WTC11 (cell line): ENCODE measurements at regions not wholly inside any gene's neighbourhood (a gene's known extent, or its start where the extent isn't known, plus 50 kb on each side); places are given as distances from the start of the nearest gene placed in this dataset.

Source experiments
- ATAC-seq: fragments of 200-7000 bp; cut with Tn5 transposase; 2 replicates; pipeline ENCODE4 v1.10.0; 2021; ENCODE audit warnings: mild to moderate bottlenecking, moderate library complexity
- CTCF ChIA-PET: fragments of 300-600 bp; sonication (Branson Sonifier 250); formaldehyde crosslinking; loops from one replicate; lab custom pipeline; 2021; ENCODE audit warnings: antibody characterized with exemption; lab: Charles Lee
- POLR2A ChIA-PET: fragments of 350-600 bp; sonication (Branson Sonifier 250); formaldehyde crosslinking; loops from one replicate; lab custom pipeline; 2021; ENCODE audit warnings: antibody characterized with exemption; lab: Charles Lee
- DNase-seq: peaks from one replicate; pipeline ENCODE4 v3.0.0; 2021; ENCODE audit warnings: low spot score
- H3K27ac Mint-ChIP-seq: 2 replicates; pipeline ENCODE4 v1.8.0; 2021; ENCODE audit warnings: mixed read lengths
- H3K27me3 Mint-ChIP-seq: 2 replicates; pipeline ENCODE4 v1.8.0; 2021; ENCODE audit warnings: low read depth, mild to moderate bottlenecking, moderate library complexity, mixed read lengths
- H3K36me3 Mint-ChIP-seq: 2 replicates; pipeline ENCODE4 v1.8.0; 2021; ENCODE audit warnings: mixed read lengths
- H3K4me1 Mint-ChIP-seq: 2 replicates; pipeline ENCODE4 v1.8.0; 2022; ENCODE audit warnings: mixed read lengths
- H3K4me3 Mint-ChIP-seq: 2 replicates; pipeline ENCODE4 v1.8.0; 2021; ENCODE audit warnings: mild to moderate bottlenecking, moderate library complexity, mixed read lengths
- H3K9me3 Mint-ChIP-seq: 2 replicates; pipeline ENCODE4 v1.8.0; 2021; ENCODE audit warnings: mixed read lengths
- FOXK1 ChIP-seq: sonication (generic); formaldehyde crosslinking; IDR thresholded peaks from 2 replicates; pipeline ENCODE4 v1.8.0; 2022; ENCODE audit warnings: mild to moderate bottlenecking, moderate library complexity, missing genetic modification reagents
- NFATC4 ChIP-seq: fragments of 250-450 bp; sonication (Bioruptor Pico); IDR thresholded peaks from 2 replicates; pipeline ENCODE4 v1.9.0; 2021; ENCODE audit warnings: mild to moderate bottlenecking
- OVOL2 ChIP-seq: fragments of 250-450 bp; sonication (Bioruptor Pico); IDR thresholded peaks from 2 replicates; pipeline ENCODE4 v1.9.0; 2021; ENCODE audit warnings: mild to moderate bottlenecking, borderline replicate concordance
- SMAD3 ChIP-seq: sonication (generic); formaldehyde crosslinking; IDR thresholded peaks from 2 replicates; pipeline ENCODE4 v1.8.0; 2022; ENCODE audit warnings: missing genetic modification reagents, mild to moderate bottlenecking, borderline replicate concordance
- TEAD1 ChIP-seq: sonication (generic); formaldehyde crosslinking; IDR thresholded peaks from 2 replicates; pipeline ENCODE4 v1.8.0; 2022; ENCODE audit warnings: mild to moderate bottlenecking, missing genetic modification reagents
- TEAD4 ChIP-seq: sonication (generic); formaldehyde crosslinking; IDR thresholded peaks from 2 replicates; pipeline ENCODE4 v1.8.0; 2022; ENCODE audit warnings: mild to moderate bottlenecking, missing genetic modification reagents
- TF ChIP-seq, protein P1 (sequence below): sonication (generic); formaldehyde crosslinking; IDR thresholded peaks from 2 replicates; pipeline ENCODE4 v1.8.0; 2023; ENCODE audit warnings: mild to moderate bottlenecking, missing genetic modification reagents
- TF ChIP-seq, protein P2 (sequence below): sonication (generic); formaldehyde crosslinking; IDR thresholded peaks from 2 replicates; pipeline ENCODE4 v1.8.1; 2022; ENCODE audit warnings: low read depth, missing genetic modification reagents, borderline replicate concordance
- TF ChIP-seq, protein P3 (sequence below): fragments of 250-450 bp; sonication (Bioruptor Pico); IDR thresholded peaks from 2 replicates; pipeline ENCODE4 v1.9.0; 2021; ENCODE audit warnings: mild to moderate bottlenecking
- TF ChIP-seq, protein P4 (sequence below): sonication (generic); formaldehyde crosslinking; IDR thresholded peaks from 2 replicates; pipeline ENCODE4 v1.8.0; 2022; ENCODE audit warnings: mild to moderate bottlenecking, missing genetic modification reagents
- TF ChIP-seq, protein P5 (sequence below): sonication (generic); formaldehyde crosslinking; IDR thresholded peaks from 2 replicates; pipeline ENCODE4 v1.8.0; 2022; ENCODE audit warnings: missing genetic modification reagents
- TF ChIP-seq, protein P6 (sequence below): fragments of 250-450 bp; sonication (Bioruptor Pico); IDR thresholded peaks from 2 replicates; pipeline ENCODE4 v1.8.0; 2021; ENCODE audit warnings: mild to moderate bottlenecking

DNA sequence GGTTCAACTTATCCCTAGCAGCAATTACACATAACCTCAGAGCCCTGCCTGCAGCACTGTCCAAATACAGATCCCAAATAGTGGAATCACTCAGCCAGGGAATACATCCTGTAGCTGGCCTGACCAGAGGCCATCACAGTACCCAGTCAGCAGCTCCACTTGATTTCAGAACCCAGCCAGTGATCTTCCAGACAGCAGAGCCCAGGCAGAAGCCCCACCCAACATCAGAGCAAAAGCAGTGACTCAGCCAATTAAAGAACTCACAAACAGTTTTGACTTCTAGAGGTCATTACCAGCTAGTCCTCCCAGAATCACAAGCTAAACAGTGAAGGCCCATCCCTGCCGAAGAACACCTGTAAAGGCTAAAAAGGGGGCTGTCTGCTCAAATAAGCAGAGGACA is 118.0 kb upstream of the SRD5A2 start:
- Mint-ChIP-seq H3K27ac (no peak overlapping the region), H3K36me3 (peaks cover 39% of the 10 kb centered on the region), H3K4me1 (no peaks in the 10 kb centered on the region), H3K27me3 (peaks cover 14% of the 10 kb centered on the region), H3K4me3 (no peak overlapping the region), H3K9me3 (peaks cover 86% of the 10 kb centered on the region)
- TF ChIP-seq, protein P1, sequence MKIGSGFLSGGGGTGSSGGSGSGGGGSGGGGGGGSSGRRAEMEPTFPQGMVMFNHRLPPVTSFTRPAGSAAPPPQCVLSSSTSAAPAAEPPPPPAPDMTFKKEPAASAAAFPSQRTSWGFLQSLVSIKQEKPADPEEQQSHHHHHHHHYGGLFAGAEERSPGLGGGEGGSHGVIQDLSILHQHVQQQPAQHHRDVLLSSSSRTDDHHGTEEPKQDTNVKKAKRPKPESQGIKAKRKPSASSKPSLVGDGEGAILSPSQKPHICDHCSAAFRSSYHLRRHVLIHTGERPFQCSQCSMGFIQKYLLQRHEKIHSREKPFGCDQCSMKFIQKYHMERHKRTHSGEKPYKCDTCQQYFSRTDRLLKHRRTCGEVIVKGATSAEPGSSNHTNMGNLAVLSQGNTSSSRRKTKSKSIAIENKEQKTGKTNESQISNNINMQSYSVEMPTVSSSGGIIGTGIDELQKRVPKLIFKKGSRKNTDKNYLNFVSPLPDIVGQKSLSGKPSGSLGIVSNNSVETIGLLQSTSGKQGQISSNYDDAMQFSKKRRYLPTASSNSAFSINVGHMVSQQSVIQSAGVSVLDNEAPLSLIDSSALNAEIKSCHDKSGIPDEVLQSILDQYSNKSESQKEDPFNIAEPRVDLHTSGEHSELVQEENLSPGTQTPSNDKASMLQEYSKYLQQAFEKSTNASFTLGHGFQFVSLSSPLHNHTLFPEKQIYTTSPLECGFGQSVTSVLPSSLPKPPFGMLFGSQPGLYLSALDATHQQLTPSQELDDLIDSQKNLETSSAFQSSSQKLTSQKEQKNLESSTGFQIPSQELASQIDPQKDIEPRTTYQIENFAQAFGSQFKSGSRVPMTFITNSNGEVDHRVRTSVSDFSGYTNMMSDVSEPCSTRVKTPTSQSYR (CRISPR knock-in tag): no peak
- TF ChIP-seq, protein P2, sequence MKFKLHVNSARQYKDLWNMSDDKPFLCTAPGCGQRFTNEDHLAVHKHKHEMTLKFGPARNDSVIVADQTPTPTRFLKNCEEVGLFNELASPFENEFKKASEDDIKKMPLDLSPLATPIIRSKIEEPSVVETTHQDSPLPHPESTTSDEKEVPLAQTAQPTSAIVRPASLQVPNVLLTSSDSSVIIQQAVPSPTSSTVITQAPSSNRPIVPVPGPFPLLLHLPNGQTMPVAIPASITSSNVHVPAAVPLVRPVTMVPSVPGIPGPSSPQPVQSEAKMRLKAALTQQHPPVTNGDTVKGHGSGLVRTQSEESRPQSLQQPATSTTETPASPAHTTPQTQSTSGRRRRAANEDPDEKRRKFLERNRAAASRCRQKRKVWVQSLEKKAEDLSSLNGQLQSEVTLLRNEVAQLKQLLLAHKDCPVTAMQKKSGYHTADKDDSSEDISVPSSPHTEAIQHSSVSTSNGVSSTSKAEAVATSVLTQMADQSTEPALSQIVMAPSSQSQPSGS (CRISPR knock-in tag): no peak
- TF ChIP-seq, protein P3, sequence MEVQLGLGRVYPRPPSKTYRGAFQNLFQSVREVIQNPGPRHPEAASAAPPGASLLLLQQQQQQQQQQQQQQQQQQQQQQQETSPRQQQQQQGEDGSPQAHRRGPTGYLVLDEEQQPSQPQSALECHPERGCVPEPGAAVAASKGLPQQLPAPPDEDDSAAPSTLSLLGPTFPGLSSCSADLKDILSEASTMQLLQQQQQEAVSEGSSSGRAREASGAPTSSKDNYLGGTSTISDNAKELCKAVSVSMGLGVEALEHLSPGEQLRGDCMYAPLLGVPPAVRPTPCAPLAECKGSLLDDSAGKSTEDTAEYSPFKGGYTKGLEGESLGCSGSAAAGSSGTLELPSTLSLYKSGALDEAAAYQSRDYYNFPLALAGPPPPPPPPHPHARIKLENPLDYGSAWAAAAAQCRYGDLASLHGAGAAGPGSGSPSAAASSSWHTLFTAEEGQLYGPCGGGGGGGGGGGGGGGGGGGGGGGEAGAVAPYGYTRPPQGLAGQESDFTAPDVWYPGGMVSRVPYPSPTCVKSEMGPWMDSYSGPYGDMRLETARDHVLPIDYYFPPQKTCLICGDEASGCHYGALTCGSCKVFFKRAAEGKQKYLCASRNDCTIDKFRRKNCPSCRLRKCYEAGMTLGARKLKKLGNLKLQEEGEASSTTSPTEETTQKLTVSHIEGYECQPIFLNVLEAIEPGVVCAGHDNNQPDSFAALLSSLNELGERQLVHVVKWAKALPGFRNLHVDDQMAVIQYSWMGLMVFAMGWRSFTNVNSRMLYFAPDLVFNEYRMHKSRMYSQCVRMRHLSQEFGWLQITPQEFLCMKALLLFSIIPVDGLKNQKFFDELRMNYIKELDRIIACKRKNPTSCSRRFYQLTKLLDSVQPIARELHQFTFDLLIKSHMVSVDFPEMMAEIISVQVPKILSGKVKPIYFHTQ: no peak
- no peak for TF ChIP-seq FOXK1
- no peak for TF ChIP-seq SMAD3 (CRISPR knock-in tag)
- TF ChIP-seq OVOL2 (CRISPR knock-in tag): no peak
- TF ChIP-seq, protein P4, sequence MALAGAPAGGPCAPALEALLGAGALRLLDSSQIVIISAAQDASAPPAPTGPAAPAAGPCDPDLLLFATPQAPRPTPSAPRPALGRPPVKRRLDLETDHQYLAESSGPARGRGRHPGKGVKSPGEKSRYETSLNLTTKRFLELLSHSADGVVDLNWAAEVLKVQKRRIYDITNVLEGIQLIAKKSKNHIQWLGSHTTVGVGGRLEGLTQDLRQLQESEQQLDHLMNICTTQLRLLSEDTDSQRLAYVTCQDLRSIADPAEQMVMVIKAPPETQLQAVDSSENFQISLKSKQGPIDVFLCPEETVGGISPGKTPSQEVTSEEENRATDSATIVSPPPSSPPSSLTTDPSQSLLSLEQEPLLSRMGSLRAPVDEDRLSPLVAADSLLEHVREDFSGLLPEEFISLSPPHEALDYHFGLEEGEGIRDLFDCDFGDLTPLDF: no peak
- POLR2A ChIA-PET: no interaction called here
- DNase-seq (no peak), ATAC-seq (no peak)
- CTCF ChIA-PET: no interaction called here

DNA sequence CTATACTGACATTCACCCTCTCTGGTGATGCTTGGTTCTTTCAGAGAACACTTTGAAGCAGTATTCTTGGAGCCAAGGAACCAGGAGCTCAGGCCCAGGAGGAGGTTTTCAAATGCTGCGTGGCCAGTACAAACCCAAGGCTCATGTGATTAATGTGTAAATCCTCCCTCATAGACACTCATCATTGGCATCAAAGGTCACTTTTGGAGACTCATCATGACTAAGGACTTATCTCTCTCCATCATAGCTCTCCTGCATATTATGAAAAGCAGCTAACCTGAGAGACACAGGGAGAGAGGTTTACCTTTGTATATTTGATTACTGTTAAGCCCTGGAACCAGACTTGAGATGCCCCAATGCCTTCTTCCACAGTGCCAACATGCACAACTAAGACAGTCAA is 115.3 kb upstream of the SRD5A2 start:
- Mint-ChIP-seq H3K9me3 (peaks cover 86% of the 10 kb centered on the region), H3K36me3 (peaks cover 57% of the 10 kb centered on the region), H3K4me3 (no peak overlapping the region), H3K27me3 (peaks cover 14% of the 10 kb centered on the region), H3K27ac (no peak overlapping the region), H3K4me1 (no peaks in the 10 kb centered on the region)
- ChIA-PET CTCF (no interaction called here), POLR2A (no interaction called here)
- TF ChIP-seq TEAD1 (CRISPR knock-in tag) (no peak), TEAD4 (CRISPR knock-in tag) (no peak), NFATC4 (no peak)
- TF ChIP-seq, protein P5, sequence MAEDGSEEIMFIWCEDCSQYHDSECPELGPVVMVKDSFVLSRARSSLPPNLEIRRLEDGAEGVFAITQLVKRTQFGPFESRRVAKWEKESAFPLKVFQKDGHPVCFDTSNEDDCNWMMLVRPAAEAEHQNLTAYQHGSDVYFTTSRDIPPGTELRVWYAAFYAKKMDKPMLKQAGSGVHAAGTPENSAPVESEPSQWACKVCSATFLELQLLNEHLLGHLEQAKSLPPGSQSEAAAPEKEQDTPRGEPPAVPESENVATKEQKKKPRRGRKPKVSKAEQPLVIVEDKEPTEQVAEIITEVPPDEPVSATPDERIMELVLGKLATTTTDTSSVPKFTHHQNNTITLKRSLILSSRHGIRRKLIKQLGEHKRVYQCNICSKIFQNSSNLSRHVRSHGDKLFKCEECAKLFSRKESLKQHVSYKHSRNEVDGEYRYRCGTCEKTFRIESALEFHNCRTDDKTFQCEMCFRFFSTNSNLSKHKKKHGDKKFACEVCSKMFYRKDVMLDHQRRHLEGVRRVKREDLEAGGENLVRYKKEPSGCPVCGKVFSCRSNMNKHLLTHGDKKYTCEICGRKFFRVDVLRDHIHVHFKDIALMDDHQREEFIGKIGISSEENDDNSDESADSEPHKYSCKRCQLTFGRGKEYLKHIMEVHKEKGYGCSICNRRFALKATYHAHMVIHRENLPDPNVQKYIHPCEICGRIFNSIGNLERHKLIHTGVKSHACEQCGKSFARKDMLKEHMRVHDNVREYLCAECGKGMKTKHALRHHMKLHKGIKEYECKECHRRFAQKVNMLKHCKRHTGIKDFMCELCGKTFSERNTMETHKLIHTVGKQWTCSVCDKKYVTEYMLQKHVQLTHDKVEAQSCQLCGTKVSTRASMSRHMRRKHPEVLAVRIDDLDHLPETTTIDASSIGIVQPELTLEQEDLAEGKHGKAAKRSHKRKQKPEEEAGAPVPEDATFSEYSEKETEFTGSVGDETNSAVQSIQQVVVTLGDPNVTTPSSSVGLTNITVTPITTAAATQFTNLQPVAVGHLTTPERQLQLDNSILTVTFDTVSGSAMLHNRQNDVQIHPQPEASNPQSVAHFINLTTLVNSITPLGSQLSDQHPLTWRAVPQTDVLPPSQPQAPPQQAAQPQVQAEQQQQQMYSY: no peak
- TF ChIP-seq, protein P6, sequence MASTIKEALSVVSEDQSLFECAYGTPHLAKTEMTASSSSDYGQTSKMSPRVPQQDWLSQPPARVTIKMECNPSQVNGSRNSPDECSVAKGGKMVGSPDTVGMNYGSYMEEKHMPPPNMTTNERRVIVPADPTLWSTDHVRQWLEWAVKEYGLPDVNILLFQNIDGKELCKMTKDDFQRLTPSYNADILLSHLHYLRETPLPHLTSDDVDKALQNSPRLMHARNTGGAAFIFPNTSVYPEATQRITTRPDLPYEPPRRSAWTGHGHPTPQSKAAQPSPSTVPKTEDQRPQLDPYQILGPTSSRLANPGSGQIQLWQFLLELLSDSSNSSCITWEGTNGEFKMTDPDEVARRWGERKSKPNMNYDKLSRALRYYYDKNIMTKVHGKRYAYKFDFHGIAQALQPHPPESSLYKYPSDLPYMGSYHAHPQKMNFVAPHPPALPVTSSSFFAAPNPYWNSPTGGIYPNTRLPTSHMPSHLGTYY: no peak
- DNase-seq: no peak
- ATAC-seq: no peak
